HUES48 (cell line): ENCODE measurements at regions not wholly inside any gene's neighbourhood (a gene's known extent, or its start where the extent isn't known, plus 50 kb on each side); places are given as distances from the start of the nearest gene placed in this dataset.
"Not testable (repeated sequence)": the region's sequence is repeated elsewhere in the genome, so short reads cannot be mapped to it uniquely, and the experiment has no call there.

Experiments
- H3K27ac ChIP-seq: one replicate; pipeline ENCODE4 v1.7.0; 2013; ENCODE audit warnings: low read depth, low read length, inconsistent platforms
- H3K27me3 ChIP-seq: 2 replicates; pipeline ENCODE4 v1.6.1; 2013; ENCODE audit warnings: mild to moderate bottlenecking, low read length; ENCODE audit not compliant: control insufficient read depth, insufficient read depth
- H3K36me3 ChIP-seq: 2 replicates; pipeline ENCODE4 v1.6.1; 2013; ENCODE audit warnings: low read length; ENCODE audit not compliant: control insufficient read depth, insufficient read depth
- H3K4me1 ChIP-seq: 2 replicates; pipeline ENCODE4 v1.6.1; 2013; ENCODE audit warnings: mild to moderate bottlenecking, low read length; ENCODE audit not compliant: control insufficient read depth, insufficient read depth
- H3K4me3 ChIP-seq: 2 replicates; pipeline ENCODE4 v1.5.1; 2013; ENCODE audit warnings: mild to moderate bottlenecking, low read depth, low read length
- H3K9ac ChIP-seq: 2 replicates; pipeline ENCODE4 v1.6.1; 2013; ENCODE audit warnings: mild to moderate bottlenecking, low read depth, low read length, moderate library complexity
- H3K9me3 ChIP-seq: 2 replicates; pipeline ENCODE4 v1.6.1; 2013; ENCODE audit warnings: low read length; ENCODE audit not compliant: control insufficient read depth, insufficient read depth

DNA sequence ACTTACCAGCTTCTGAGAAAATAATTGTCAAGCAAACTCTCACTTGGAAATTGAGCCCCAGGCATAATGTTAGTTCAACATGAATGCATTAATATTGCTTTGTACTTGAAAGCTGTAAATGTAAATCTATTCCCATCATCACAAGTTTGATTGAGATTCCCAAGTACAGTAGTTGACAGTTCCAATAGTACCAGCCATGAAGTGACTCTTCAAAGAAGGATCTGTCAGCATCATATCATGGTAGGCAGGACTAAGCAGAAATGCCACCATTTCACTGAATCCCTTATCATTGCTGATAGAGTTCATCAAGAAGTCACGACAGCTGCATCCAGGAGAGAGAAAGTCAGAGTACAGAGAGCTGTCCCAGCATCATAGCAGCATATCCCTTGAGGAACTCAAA lies 348.7 kb downstream of the OMA1 start:
- no peak overlapping the region for H3K9ac ChIP-seq
- H3K4me1 ChIP-seq, result no peaks in the 10 kb centered on the region
- no peak overlapping the region for H3K4me3 ChIP-seq

DNA sequence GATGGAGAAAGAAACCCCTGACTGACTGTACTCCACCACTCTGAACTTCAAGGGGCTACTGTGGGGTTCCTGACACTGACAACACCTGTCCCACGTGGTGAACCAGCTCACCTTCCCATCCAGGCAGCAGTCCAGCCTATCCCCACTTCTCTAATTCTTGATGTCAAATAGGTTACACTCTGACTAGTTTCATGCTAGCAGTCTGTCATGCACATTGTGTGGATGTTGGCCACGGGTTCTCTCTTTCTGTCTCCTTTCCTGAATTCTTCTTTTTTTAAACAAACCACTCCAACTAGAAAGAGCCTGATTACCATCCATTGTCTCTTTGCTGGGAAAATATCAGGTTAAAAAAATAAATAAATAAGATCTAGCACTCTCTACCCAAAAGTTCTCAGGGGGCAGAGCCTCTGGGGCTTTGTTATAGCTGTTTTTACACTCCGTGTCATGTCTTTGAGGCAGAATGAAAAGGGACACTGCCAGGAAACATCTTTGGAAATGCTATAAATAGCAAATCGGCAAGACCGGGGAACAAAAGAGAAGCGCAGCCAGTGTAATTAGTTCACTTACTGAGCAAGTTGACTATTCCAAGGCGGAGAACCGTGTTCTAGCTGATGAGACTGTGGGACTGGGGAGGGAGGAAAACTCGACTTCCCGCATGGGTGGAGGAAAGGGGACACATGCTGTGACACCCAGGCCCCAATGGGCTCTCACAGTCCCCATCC lies 356.1 kb downstream of the OMA1 start:
- H3K27me3 ChIP-seq, result no peaks in the 10 kb centered on the region
- H3K9ac ChIP-seq, result no peak overlapping the region
- H3K4me1 ChIP-seq, result no peaks in the 10 kb centered on the region
- H3K27ac ChIP-seq, result no peak overlapping the region
- H3K9me3 ChIP-seq, result no peaks in the 10 kb centered on the region
- H3K36me3 ChIP-seq, result no peaks in the 10 kb centered on the region
- no peak overlapping the region for H3K4me3 ChIP-seq

More for the DNA sequence above, 348.7 kb downstream of the OMA1 start:
- Histone ChIP-seq H3K27ac (no peak overlapping the region), H3K36me3 (no peaks in the 10 kb centered on the region), H3K27me3 (no peaks in the 10 kb centered on the region), H3K9me3 (no peaks in the 10 kb centered on the region)

DNA sequence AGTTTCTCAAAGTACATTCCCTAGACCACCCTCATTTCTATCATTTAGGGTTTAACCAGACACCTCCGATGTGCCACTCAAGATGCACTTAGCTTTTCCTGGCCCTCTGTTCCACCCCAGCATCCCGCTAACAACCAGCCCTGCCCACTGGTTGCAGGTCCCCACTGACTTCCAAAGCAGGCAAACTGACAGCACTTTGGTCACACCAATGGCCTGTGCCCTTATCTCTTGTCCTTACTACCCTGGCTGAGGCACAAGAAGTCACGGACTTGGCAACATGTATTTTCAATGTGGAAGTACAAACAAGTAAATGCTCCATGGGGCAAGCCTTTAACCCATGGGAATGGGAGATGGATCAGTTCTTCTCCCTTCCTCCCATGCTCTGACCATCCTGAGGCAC lies 357.1 kb downstream of the OMA1 start:
- Histone ChIP-seq H3K27me3 (no peaks in the 10 kb centered on the region), H3K4me1 (no peaks in the 10 kb centered on the region; the same call in 1 of the 2 replicates), H3K9me3 (no peaks in the 10 kb centered on the region), H3K9ac (no peak overlapping the region), H3K4me3 (no peak overlapping the region), H3K36me3 (no peaks in the 10 kb centered on the region), H3K27ac (no peak overlapping the region)

DNA sequence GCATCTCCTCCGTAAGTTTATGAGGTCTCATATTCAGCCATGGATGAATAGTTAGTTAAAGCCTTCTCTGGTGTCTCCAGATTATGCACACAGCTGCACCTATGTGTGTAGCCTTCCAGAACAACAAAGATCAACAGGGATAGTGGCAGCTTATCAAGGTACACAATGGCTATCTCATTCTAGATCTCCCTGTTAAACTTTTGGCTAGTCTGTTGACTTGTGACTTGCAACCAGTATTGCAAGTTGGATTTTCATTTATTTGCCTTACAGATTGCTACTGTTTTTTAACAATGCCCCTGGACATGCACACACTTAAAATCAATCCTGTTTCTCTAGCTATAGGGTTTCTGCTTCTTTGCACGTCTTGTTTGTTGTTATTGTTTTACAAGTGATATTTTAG lies 363.2 kb downstream of the OMA1 start:
- H3K4me3 ChIP-seq, result no peak overlapping the region
- no peaks in the 10 kb centered on the region for H3K9me3 ChIP-seq
- no peaks in the 10 kb centered on the region for H3K36me3 ChIP-seq
- no peak overlapping the region for H3K9ac ChIP-seq
- no peaks in the 10 kb centered on the region for H3K27me3 ChIP-seq
- no peak overlapping the region for H3K27ac ChIP-seq
- H3K4me1 ChIP-seq, result no peaks in the 10 kb centered on the region; the same call in 1 of the 2 replicates

DNA sequence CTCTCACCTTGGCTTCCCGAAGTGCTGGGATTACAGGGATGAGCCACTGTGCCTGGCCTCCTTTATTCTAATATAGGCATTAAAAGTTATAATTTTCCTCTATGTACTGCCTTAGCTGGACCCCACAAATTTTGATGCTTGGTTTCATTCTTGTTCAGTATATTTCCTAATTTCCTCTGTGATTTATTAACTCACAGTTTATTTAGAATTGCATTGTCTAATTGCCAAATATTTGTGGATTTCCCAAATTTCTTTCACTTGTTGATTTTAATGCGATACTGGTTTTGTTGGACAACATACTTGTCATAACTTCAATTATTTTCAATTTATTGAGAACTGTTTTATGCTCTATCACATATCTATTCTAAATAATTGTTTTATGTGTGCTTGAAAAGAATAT lies 366.0 kb downstream of the OMA1 start:
- Histone ChIP-seq H3K27me3 (no peaks in the 10 kb centered on the region), H3K9me3 (no peaks in the 10 kb centered on the region), H3K36me3 (no peaks in the 10 kb centered on the region), H3K4me1 (no peaks in the 10 kb centered on the region; the same call in 1 of the 2 replicates), H3K9ac (no peak overlapping the region), H3K27ac (no peak overlapping the region), H3K4me3 (no peak overlapping the region)

DNA sequence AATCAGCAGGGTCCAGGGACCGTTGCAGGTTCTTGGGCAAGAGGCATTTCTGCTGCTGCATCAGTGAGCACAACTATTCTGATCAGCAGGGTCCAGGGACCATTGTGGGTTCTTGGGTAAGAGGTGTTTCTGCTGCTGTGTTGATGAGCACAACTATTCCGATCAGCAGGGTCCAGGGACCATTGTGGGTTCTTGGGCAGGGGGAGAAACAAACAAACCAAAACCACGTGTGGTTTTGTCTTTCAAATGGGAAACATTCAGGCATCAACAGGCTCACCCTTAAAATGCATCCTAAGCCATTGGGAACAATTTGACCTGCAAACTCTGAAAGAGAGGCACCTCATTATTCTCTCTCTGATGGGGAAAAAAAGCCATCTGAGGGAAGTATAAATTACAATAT lies 377.4 kb downstream of the OMA1 start:
- not testable (repeated sequence) for H3K36me3 ChIP-seq, H3K9me3 ChIP-seq, H3K4me3 ChIP-seq, H3K9ac ChIP-seq, H3K27me3 ChIP-seq
- Histone ChIP-seq H3K27ac (peak overlapping the region; percentile 59), H3K4me1 (peaks cover 17% of the 10 kb centered on the region)

DNA sequence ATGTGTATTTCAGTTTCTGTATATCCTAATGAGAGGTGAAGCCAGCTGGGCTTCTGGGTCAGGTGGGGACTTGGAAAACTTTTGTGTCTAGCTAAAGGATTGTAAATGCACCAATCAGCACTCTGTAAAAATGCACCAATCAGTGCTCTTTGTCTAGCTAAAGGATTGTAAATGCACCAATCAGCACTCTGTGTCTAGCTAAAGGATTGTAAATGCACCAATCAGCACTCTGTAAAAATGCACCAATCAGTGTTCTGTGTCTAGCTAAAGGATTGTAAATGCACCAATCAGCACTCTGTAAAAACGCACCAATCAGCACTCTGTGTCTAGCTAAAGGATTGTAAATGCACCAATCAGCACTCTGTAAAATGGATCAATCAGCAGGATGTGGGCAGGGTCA lies 379.4 kb downstream of the OMA1 start:
- not testable (repeated sequence) for H3K9me3 ChIP-seq, H3K4me3 ChIP-seq, H3K27me3 ChIP-seq, H3K27ac ChIP-seq, H3K36me3 ChIP-seq, H3K9ac ChIP-seq
- peaks cover 30% of the 10 kb centered on the region for H3K4me1 ChIP-seq

DNA sequence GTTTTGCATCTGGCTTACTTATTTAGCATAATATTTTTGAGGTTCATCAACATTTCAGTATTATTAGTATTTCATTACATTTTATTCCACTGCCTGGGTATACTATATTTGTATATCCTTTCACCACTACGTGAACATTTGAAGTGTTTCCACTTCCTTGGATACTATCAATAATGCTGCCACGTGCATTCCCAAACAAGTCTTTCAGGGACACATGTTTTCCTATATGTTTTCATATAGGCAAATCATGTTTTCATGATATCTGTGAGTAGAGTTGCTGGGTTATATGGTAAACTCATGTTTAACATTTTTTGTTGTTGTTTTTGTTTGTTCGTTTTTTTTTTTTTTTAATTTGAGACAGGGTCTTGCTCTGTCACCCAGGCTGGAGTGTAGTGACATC lies 380.1 kb downstream of the OMA1 start:
- Histone ChIP-seq H3K36me3 (no peaks in the 10 kb centered on the region), H3K27me3 (no peaks in the 10 kb centered on the region), H3K9me3 (no peaks in the 10 kb centered on the region; the same call in 1 of the 2 replicates), H3K4me3 (no peak overlapping the region), H3K9ac (no peak overlapping the region), H3K27ac (no peak overlapping the region), H3K4me1 (peaks cover 34% of the 10 kb centered on the region)

DNA sequence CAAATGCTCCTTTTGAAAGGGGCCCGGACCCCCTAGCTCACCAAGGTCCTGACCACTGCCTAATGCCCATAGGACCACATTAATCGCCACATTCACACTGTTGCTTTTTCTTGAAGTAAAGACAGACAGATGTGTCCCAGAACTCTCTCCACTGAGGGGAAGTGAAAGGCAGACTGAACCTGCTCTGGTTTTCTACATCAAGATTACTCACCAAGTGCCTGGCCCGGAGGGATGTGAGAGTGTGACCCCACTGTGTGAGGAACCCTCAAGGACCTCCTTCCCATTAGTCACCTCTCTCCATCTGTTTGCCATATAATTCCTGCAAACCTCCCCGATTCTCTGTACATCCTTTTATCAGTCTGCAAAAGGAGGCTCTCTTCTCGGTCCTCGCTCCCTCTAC lies 381.5 kb downstream of the OMA1 start:
- Histone ChIP-seq H3K9ac (no peak overlapping the region), H3K4me1 (peaks cover 46% of the 10 kb centered on the region), H3K9me3 (no peaks in the 10 kb centered on the region), H3K36me3 (no peaks in the 10 kb centered on the region), H3K27me3 (no peaks in the 10 kb centered on the region), H3K27ac (no peak overlapping the region), H3K4me3 (no peak overlapping the region)

DNA sequence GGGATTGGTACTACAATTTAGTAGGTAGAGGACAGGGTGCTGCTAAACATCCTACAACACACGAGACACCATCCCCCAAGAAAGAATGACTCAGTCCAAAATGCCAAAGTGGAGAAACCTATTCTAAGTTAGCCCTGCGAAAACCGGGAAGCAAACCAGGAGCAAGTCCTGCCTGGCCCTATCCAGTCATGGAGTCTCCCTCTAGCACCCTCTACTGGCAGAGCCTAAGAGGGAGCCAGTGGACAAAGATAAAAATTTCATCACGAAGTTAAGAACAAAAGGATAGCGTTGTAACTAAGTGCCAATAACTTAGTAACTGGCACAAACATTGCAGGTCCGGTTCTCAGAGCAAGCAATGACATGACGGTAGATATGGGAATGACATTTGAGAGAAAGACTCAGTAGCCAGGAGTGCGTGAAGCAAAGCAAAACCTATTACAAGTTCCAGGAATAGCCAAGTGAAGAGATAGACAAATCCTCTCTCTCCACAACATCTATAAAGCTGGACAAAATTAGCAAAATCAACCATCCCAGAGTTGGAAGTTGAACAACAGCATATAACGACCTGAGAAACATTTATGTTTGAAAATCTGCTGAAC lies 383.5 kb downstream of the OMA1 start:
- Histone ChIP-seq H3K9ac (no peak overlapping the region), H3K4me3 (no peak overlapping the region), H3K27me3 (no peaks in the 10 kb centered on the region), H3K4me1 (peaks cover 44% of the 10 kb centered on the region), H3K27ac (no peak overlapping the region), H3K9me3 (no peaks in the 10 kb centered on the region), H3K36me3 (no peaks in the 10 kb centered on the region)

DNA sequence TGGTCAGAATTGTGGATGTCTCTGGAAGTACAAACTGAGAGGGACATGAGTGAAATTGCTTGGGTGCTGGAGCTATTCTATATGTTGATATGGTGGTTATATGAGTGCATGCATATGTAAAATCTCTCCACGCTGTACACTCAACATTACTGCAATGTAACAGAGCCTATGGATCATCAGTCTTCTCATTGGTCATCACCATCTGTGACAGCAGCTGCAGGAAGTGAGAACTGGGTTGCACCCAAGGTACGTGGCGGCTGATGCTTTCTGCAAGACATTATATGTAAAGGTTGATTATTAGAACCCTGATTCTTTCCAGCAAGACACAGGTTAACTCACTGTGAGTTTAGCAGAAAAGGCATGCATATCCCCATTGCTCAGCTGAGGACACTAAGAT lies 387.1 kb downstream of the OMA1 start:
- no peaks in the 10 kb centered on the region for H3K27me3 ChIP-seq
- H3K27ac ChIP-seq, result no peak overlapping the region
- peaks cover 66% of the 10 kb centered on the region for H3K4me1 ChIP-seq
- H3K4me3 ChIP-seq, result no peak overlapping the region
- H3K9me3 ChIP-seq, result no peaks in the 10 kb centered on the region
- H3K36me3 ChIP-seq, result no peaks in the 10 kb centered on the region
- no peak overlapping the region for H3K9ac ChIP-seq
